ENCODE measurements at regions not wholly inside any gene's neighbourhood (a gene's known extent, or its start where the extent isn't known, plus 50 kb on each side); places are given as distances from the start of the nearest gene placed in this dataset.

- TF ChIP-seq ZNF609 (CRISPR knock-in tag; IDR thresholded peaks at IDR 0.05; ENCODE audit: borderline replicate concordance) (no peak), ZNF572 (CRISPR knock-in tag; IDR thresholded peaks at IDR 0.05) (no peak), SRSF9 (IDR thresholded peaks at IDR 0.05; ENCODE audit: borderline replicate concordance, insufficient read depth, low read depth, low read length, poor library complexity, severe bottlenecking) (no peak), ZBTB49 (CRISPR knock-in tag; IDR thresholded peaks at IDR 0.05; ENCODE audit: borderline replicate concordance) (no peak), ZNF205 (CRISPR knock-in tag; IDR thresholded peaks at IDR 0.05) (no peak), REST (IDR thresholded peaks at IDR 0.05; ENCODE audit: borderline replicate concordance in 1 of 2, low read depth in 1 of 2, low read length in 2 of 2) (no peak), ZNF432 (CRISPR knock-in tag; IDR thresholded peaks at IDR 0.05; ENCODE audit: borderline replicate concordance) (no peak), ZFP37 (CRISPR knock-in tag; IDR thresholded peaks at IDR 0.05; ENCODE audit: borderline replicate concordance) (no peak), FUBP1 (CRISPR knock-in tag; IDR thresholded peaks at IDR 0.05; ENCODE audit: borderline replicate concordance) (no peak), NFIB (CRISPR knock-in tag; IDR thresholded peaks at IDR 0.05; ENCODE audit: borderline replicate concordance) (no peak), ZNF704 (CRISPR knock-in tag; IDR thresholded peaks at IDR 0.05; ENCODE audit: borderline replicate concordance) (no peak), SAFB2 (CRISPR knock-in tag; IDR thresholded peaks at IDR 0.05; ENCODE audit: borderline replicate concordance, low read depth) (no peak)
These were observed 222.5 kb upstream of the USP24 start (continued) for GRCh38 chr1:55437692-55438091.
